HCT116 (cell line): ENCODE measurements at regions not wholly inside any gene's neighbourhood (a gene's known extent, or its start where the extent isn't known, plus 50 kb on each side); places are given as distances from the start of the nearest gene placed in this dataset.
A peak's percentile ranks its signal among the peaks of the same experiment; 100 is the strongest.

Experiments used
- ATAC-seq: fragments of 200-7000 bp; cut with Tn5 transposase; 2 replicates; pipeline ENCODE4 v1.9.1; 2020; ENCODE audit warnings: mild to moderate bottlenecking, moderate library complexity
- BruUV-seq: library from RNA; stranded (reverse); fragments of 400-500 nt; replicated peaks from 2 replicates; lab custom pipeline; 2021; lab: Mats Ljungman, UMichigan
- CTCF ChIA-PET: fragments of 300-600 bp; sonication (Branson Sonifier 250); formaldehyde crosslinking; loops from one replicate; lab custom pipeline; 2021; ENCODE audit warnings: antibody characterized with exemption; lab: Charles Lee
- POLR2A ChIA-PET: fragments of 300-600, 350-600 bp; sonication (Branson Sonifier 250); formaldehyde crosslinking; loops from one replicate; lab custom pipeline; 2021; ENCODE audit warnings: antibody characterized with exemption; lab: Charles Lee
- RAD21 ChIA-PET, 2 experiments: fragments of 300-600 bp; sonication (Branson Sonifier 250); formaldehyde crosslinking; loops; one replicate each; lab custom pipeline; 2023; ENCODE audit warnings: low total read pairs in 2 of 2; ENCODE audit not compliant: uncharacterized antibody in 2 of 2, unreplicated experiment in 2 of 2, low non-redundant PET in 1 of 2; lab: Charles Lee
- DNase-seq: peaks from one replicate; pipeline ENCODE4 v3.0.0-alpha.2; 2010; ENCODE audit warnings: low read depth, low spot score
- H2AFZ ChIP-seq: fragments of 200-600 bp; shearing (Covaris generic), sonication (generic); 2 replicates; pipeline ENCODE4 v1.6.1; 2017; ENCODE audit warnings: low read depth, mixed run types, mixed read lengths, antibody characterized with exemption, low read length; ENCODE audit not compliant: poor library complexity, severe bottlenecking
- H3K27ac ChIP-seq: 2 replicates; pipeline ENCODE4 v1.5.1; 2012; ENCODE audit warnings: low read depth, low read length
- H3K27me3 ChIP-seq: fragments of 200-600 bp; sonication (generic); 2 replicates; pipeline ENCODE4 v1.6.1; 2016; ENCODE audit warnings: mixed run types, low read length, mixed read lengths; ENCODE audit not compliant: insufficient read depth
- H3K36me3 ChIP-seq, 2 experiments: fragments of 200-500 bp in 1 of 2; fragments of 200-600 bp in 1 of 2; sonication (Bioruptor generic) in 1 of 2; sonication (generic) in 1 of 2; 2 replicates each; pipeline versions ENCODE4 v1.5.1 to v1.6.1; 2014 to 2016; ENCODE audit warnings: low read length in 2 of 2, inconsistent platforms in 1 of 2, mixed read lengths in 1 of 2, mixed run types in 1 of 2; ENCODE audit not compliant: insufficient read depth in 2 of 2, control insufficient read depth in 1 of 2
- H3K4me1 ChIP-seq, 2 experiments: fragments of 200-600 bp in 1 of 2; sonication (generic) in 1 of 2; 2 replicates each; pipeline versions ENCODE4 v1.5.1 to v1.6.1; 2012 to 2017; ENCODE audit warnings: low read length in 2 of 2, inconsistent platforms in 1 of 2, mild to moderate bottlenecking in 1 of 2, mixed read lengths in 1 of 2, mixed run types in 1 of 2, moderate library complexity in 1 of 2; ENCODE audit not compliant: insufficient read depth in 2 of 2, control insufficient read depth in 1 of 2
- H3K4me2 ChIP-seq: fragments of 200-600 bp; sonication (generic); 2 replicates; pipeline ENCODE4 v1.6.1; 2017; ENCODE audit warnings: mixed run types, low read length, mixed read lengths
- H3K4me3 ChIP-seq, 2 experiments: fragments of 200-600 bp in 1 of 2; sonication (generic) in 1 of 2; replicated peaks in 1 of 2; 2 replicates each; pipeline ENCODE4 v1.5.1; 2011 to 2016; ENCODE audit warnings: low read length in 2 of 2, control low read depth in 1 of 2, low read depth in 1 of 2, mild to moderate bottlenecking in 1 of 2, mixed read lengths in 1 of 2, mixed run types in 1 of 2
- H3K79me2 ChIP-seq: fragments of 200-600 bp; sonication (generic); 2 replicates; pipeline ENCODE4 v1.6.1; 2017; ENCODE audit warnings: mild to moderate bottlenecking, mixed run types, low read length, moderate library complexity, mixed read lengths; ENCODE audit not compliant: insufficient read depth
- H3K9ac ChIP-seq: fragments of 200-600 bp; sonication (generic); 2 replicates; pipeline ENCODE4 v1.6.1; 2016; ENCODE audit warnings: low read length, mixed read lengths
- H3K9me2 ChIP-seq: fragments of 200-600 bp; sonication (generic), shearing (Covaris generic); 2 replicates; pipeline ENCODE4 v1.6.1; 2017; ENCODE audit warnings: mixed run types, mild to moderate bottlenecking, moderate library complexity; ENCODE audit not compliant: insufficient read depth
- H3K9me3 ChIP-seq, 2 experiments: fragments of 200-500 bp in 1 of 2; fragments of 200-600 bp in 1 of 2; sonication (Bioruptor generic) in 1 of 2; sonication (generic) in 1 of 2; 2 replicates each; pipeline ENCODE4 v1.6.1; 2014 to 2017; ENCODE audit warnings: low read length in 2 of 2, mixed read lengths in 2 of 2, inconsistent platforms in 1 of 2, low read depth in 1 of 2, mild to moderate bottlenecking in 1 of 2, mixed run types in 1 of 2, moderate library complexity in 1 of 2; ENCODE audit not compliant: control insufficient read depth in 1 of 2, insufficient read depth in 1 of 2
- H4K20me1 ChIP-seq: fragments of 200-600 bp; sonication (generic), shearing (Covaris generic); 2 replicates; pipeline ENCODE4 v1.6.1; 2017; ENCODE audit warnings: mixed run types, mild to moderate bottlenecking, moderate library complexity; ENCODE audit not compliant: insufficient read depth
- CEBPB ChIP-seq: IDR thresholded peaks from 2 replicates; pipeline ENCODE4 v1.6.1; 2012; ENCODE audit warnings: low read depth
- CTCF ChIP-seq, 3 experiments: fragments of 200-600 bp in 1 of 3; sonication (generic) in 1 of 3; IDR thresholded peaks in 2 of 3; conservative IDR thresholded peaks in 1 of 3; 2 replicates each; pipeline ENCODE4 v1.5.1; 2012 to 2017; ENCODE audit warnings: low read depth in 2 of 3, low read length in 2 of 3, antibody characterized with exemption in 1 of 3, borderline replicate concordance in 1 of 3, control low read depth in 1 of 3, mild to moderate bottlenecking in 1 of 3, mixed read lengths in 1 of 3, mixed run types in 1 of 3, moderate library complexity in 1 of 3; ENCODE audit not compliant: insufficient read depth in 1 of 3
- EGR1 ChIP-seq: IDR thresholded peaks from 2 replicates; pipeline ENCODE4 v1.6.1; 2012; ENCODE audit warnings: low read depth
- RAD21 ChIP-seq: IDR thresholded peaks from 2 replicates; pipeline ENCODE4 v1.6.1; 2012; ENCODE audit warnings: low read depth, mild to moderate bottlenecking
- REST ChIP-seq: IDR thresholded peaks from 2 replicates; pipeline ENCODE4 v1.6.1; 2012; ENCODE audit warnings: low read depth
- SIN3A ChIP-seq: IDR thresholded peaks from 2 replicates; pipeline ENCODE4 v1.6.1; 2012; ENCODE audit warnings: low read depth
- ZBTB33 ChIP-seq: IDR thresholded peaks from 2 replicates; pipeline ENCODE4 v1.6.1; 2011; ENCODE audit warnings: mild to moderate bottlenecking, low read length, moderate library complexity; ENCODE audit not compliant: insufficient replicate concordance; ENCODE audit errors: extremely low read depth
- intact Hi-C: fragments of 100-400 bp; cut with micrococcal nuclease; formaldehyde crosslinking; loops from 2 replicates; pipeline ENCODE4 v1.10.0; 2022

GRCh38 chr15:38682861-38683260 is 118.2 kb upstream of the RASGRP1 start:
- Histone ChIP-seq H3K27ac (no peak overlapping the region), H3K36me3 (no peaks in the 10 kb centered on the region), H4K20me1 (no peaks in the 10 kb centered on the region), H3K79me2 (no peaks in the 10 kb centered on the region), H3K4me2 (no peak overlapping the region), H3K27me3 (no peaks in the 10 kb centered on the region), H3K4me3 (no peak overlapping the region), H3K9me3 (no peaks in the 10 kb centered on the region), H2AFZ (no peak overlapping the region), H3K9me2 (no peaks in the 10 kb centered on the region), H3K4me1 (no peaks in the 10 kb centered on the region), H3K9ac (no peak overlapping the region)
- ChIA-PET RAD21 (interaction anchor here (1.4 to 2.3 kb wide), 2 partner anchors 243 kb away, joined by 4 to 8 read pairs; no protein-coding TSS in a partner anchor), POLR2A (no interaction called here), CTCF (interaction anchor here (0.8 to 2.8 kb wide), 6 partner anchors 8 to 243 kb away, joined by 3 to 19 read pairs (median 4); partner anchors contain the start of gene RASGRP1)
- intact Hi-C loops, result loop anchor here (1.0 to 10.0 kb wide), 4 partner anchors 119 to 328 kb away; partner anchors contain the start of gene RASGRP1
- ATAC-seq (no peak), DNase-seq (no peak)
- no TSS peak for BruUV-seq
- TF ChIP-seq EGR1 (no peak), ZBTB33 (no peak), CEBPB (no peak), SIN3A (no peak)

GRCh38 chr15:38683382-38684242 is 119.0 kb upstream of the RASGRP1 start:
- ChIA-PET POLR2A (no interaction called here), RAD21 (interaction anchor here (0.8 to 2.3 kb wide), 4 partner anchors 120 to 244 kb away, joined by 4 to 8 read pairs (median 4); no protein-coding TSS in a partner anchor)
- TF ChIP-seq REST (no peak), CTCF (IDR thresholded peaks at IDR 0.05 in 2 of 3, conservative IDR thresholded peaks at IDR 0.05 in 1 of 3; ENCODE audit: borderline replicate concordance in 1 of 3, insufficient read depth in 1 of 3, low read depth in 2 of 3, low read length in 2 of 3) (peak; percentile 53 to 77 (median 69); a peak in 5 of 6 replicates), RAD21 (peak; percentile 68)
- TF ChIP-seq, all 23 proteins: peak for 2
- H3K27me3 ChIP-seq, result no peaks in the 10 kb centered on the region
- no TSS peak for BruUV-seq
- no peak overlapping the region for H3K4me3 ChIP-seq
- no peaks in the 10 kb centered on the region for H3K36me3 ChIP-seq
- intact Hi-C loops, result loop anchor here (1.0 to 10.0 kb wide), 4 partner anchors 119 to 329 kb away; partner anchors contain the start of gene RASGRP1
- H3K9me3 ChIP-seq, result no peaks in the 10 kb centered on the region
- no peak overlapping the region for H2AFZ ChIP-seq
- peaks cover 0 to 3% of the 10 kb centered on the region in 2 experiments; a peak in 1 of 4 replicates for H3K4me1 ChIP-seq
- H3K79me2 ChIP-seq, result no peaks in the 10 kb centered on the region
- CTCF ChIA-PET, result interaction anchor here (0.8 to 2.8 kb wide), 6 partner anchors 10 to 244 kb away, joined by 3 to 24 read pairs (median 5); partner anchors contain the start of gene RASGRP1
- no peak overlapping the region for H3K4me2 ChIP-seq
- H3K9ac ChIP-seq, result no peak overlapping the region
- ATAC-seq (peak; percentile 95), DNase-seq (peak; percentile 27)
- no peaks in the 10 kb centered on the region for H3K9me2 ChIP-seq
- no peaks in the 10 kb centered on the region for H4K20me1 ChIP-seq
- H3K27ac ChIP-seq, result no peak overlapping the region
